Retinal pigment epithelial cell (primary cell): ENCODE measurements at regions not wholly inside any gene's neighbourhood (a gene's known extent, or its start where the extent isn't known, plus 50 kb on each side); places are given as distances from the start of the nearest gene placed in this dataset.

Source experiments
- DNase-seq: peaks from one replicate; pipeline ENCODE4 v3.0.0-alpha.2; 2010; ENCODE audit warnings: low read depth
- H3K4me3 ChIP-seq: 2 replicates; pipeline ENCODE4 v1.5.1; 2011; ENCODE audit warnings: mild to moderate bottlenecking, low read length, control low read depth, moderate library complexity
- TF ChIP-seq, protein P1 (sequence below): conservative IDR thresholded peaks from 2 replicates; pipeline ENCODE4 v1.5.1; 2011; ENCODE audit warnings: low read depth, low read length, control low read depth, inconsistent platforms

DNA sequence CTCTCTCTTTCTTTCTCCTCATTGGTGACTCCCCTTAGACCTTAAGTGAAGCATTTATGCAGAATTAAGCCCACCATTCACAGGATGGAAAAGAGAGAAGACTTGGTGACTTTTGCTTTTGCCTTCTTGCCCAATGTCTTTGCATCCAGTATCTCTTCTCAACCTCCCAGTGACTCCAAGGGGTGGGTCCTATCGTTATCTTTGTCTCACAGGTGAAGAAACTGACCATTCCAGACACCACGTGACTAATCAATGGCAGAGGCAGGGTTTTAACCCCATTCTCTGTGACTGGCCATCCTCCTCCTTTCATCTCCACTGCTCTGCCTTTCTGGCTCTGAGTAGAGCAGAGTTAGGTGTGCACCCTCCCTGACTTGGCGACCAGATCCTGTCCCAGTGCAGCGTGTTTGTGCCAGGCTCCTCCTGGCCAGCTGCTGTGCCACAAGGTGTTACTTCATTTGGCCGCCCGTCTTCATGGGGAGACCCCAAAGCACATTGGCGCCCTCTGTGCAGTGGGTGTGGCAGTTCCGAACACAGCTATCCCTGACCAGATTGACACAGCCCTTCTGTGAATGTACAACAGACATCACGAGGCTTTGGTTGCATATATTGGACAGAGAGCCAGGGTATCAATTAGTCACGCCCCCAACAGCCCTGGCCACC is 501.3 kb downstream of the CD83 start:
- TF ChIP-seq, protein P1, sequence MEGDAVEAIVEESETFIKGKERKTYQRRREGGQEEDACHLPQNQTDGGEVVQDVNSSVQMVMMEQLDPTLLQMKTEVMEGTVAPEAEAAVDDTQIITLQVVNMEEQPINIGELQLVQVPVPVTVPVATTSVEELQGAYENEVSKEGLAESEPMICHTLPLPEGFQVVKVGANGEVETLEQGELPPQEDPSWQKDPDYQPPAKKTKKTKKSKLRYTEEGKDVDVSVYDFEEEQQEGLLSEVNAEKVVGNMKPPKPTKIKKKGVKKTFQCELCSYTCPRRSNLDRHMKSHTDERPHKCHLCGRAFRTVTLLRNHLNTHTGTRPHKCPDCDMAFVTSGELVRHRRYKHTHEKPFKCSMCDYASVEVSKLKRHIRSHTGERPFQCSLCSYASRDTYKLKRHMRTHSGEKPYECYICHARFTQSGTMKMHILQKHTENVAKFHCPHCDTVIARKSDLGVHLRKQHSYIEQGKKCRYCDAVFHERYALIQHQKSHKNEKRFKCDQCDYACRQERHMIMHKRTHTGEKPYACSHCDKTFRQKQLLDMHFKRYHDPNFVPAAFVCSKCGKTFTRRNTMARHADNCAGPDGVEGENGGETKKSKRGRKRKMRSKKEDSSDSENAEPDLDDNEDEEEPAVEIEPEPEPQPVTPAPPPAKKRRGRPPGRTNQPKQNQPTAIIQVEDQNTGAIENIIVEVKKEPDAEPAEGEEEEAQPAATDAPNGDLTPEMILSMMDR: no peak
- DNase-seq: no peak
- H3K4me3 ChIP-seq: no peak overlapping the region

DNA sequence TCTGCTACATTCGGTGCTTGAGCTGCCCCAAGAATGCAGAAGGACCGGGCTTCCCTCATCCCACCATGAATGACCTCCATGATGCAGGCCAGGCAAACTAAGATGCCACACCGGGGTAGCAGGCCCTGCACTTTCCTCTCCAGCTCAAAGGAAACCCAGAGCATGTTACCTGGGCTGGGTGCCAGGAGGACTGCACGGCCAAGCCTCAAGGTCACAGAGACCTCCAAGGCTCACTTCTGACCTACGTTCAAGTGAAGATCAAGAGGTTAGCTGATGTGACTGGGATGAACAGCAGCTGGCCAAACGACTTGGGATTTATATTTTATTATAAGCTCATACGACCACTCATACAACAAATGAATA is 501.8 kb downstream of the CD83 start:
- TF ChIP-seq, protein P1: no peak
- H3K4me3 ChIP-seq: no peak overlapping the region
- no peak for DNase-seq

DNA sequence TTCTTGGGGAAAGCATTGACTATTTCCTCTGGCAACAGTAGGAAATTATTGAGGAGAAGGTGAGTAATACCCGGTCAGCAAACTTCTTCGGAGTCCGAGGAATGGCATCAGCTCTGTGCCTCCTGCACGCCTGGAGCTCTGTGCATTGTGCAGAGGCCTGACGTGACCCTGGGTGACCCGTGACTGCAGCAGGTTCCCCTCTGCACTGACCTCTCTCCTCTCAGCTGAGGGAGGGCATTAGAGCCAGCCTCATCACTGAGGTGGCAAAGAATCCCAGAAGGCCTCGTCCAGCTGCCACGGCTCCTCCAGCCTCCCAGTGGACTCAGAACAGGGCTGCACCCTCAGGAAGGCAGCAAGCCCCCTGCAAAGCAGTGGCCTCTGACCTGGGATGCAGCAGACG is 502.9 kb downstream of the CD83 start:
- H3K4me3 ChIP-seq: no peak overlapping the region
- TF ChIP-seq, protein P1: no peak
- no peak for DNase-seq

DNA sequence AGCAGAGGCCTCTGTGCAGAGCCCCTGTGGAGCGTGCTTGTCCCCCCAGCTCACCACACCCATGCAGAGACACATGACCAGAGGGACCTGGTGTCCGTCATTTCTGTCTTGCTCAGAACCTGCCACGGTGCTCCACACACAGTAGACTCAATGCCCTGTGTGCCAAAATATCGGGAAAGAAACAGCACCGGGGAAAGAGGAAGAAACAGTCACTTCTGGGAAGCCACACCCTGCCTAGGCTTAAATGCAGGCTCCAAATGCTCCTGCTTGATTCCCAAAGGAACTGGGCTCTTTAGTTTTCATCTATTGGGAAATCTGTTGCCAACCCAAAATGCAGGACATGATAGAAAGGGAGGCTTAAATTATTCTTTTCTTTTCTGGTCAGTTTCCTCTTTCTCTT is 503.9 kb downstream of the CD83 start:
- TF ChIP-seq, protein P1: no peak
- DNase-seq: no peak
- H3K4me3 ChIP-seq: no peak overlapping the region

DNA sequence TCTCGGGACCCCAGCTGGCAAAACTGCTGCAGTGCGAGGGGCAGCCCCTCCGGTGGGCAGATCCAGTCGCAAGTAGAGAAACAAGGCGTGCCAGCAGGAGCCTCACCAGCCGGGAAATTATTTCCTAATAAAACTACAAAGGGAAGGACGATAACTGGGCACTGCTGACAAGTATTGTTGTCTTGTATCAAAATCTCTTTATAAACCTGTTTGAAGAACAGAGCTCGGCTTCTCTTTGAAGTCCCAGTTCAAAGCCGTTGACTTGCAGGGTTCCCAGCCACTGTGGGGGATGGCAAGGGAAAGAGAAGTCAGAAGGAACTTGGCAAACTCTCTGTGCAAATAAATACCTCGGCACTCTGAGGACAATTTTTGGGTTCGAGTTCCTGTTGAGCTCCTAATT is 504.5 kb downstream of the CD83 start:
- H3K4me3 ChIP-seq: no peak overlapping the region
- TF ChIP-seq, protein P1: no peak
- DNase-seq: no peak

DNA sequence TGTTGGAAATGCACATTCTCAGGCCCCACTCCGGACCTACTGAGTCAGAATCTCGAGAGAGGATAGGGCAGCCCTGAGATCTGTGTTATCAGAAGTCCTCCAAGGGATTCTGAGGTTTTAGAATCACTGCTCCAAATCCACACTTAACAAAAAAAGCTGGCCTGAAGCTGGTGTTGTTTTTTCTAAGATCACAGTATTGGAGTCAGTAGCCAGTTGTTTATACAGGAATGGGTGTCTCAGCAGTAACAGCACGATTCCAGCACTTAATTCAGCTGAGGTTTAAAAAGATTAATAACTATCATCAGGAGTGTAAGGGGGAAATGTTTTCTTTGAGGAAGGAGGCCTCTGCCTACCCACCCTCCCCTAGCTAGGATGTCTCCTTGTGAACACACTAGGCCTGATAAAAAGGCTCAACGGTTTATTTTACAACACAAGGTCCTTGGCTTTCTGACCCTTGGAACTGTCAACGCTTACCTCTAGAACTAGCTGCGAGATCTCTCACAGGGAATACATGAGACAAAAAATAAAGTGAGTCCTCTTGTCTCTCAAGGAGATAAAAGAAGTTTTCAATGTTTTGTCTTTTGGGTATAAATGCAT is 505.4 kb downstream of the CD83 start:
- no peak for DNase-seq
- no peak overlapping the region for H3K4me3 ChIP-seq
- TF ChIP-seq, protein P1: no peak
